ENCODE measurements at regions not wholly inside any gene's neighbourhood (a gene's known extent, or its start where the extent isn't known, plus 50 kb on each side); places are given as distances from the start of the nearest gene placed in this dataset.

DNA sequence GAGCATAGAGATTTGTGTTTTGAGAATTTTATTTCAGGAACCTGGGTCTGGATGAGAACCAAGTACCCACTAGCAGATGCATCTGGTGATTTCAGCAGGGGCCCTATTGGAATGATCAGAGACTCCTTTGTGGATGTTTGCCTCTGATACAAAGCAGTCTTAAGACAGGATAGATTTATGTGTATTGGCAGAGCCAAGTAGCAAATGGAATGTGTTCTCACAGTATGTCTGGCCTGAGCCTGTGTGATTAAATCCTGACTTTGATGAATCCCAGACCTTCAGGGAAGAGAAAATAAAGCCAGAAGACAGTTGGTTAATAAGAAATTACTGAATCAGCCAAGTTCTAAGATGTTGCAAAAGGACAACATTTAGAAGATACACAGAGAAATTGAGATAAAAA is 755.5 kb upstream of the SEMA6D start:
- TF ChIP-seq, protein P1, sequence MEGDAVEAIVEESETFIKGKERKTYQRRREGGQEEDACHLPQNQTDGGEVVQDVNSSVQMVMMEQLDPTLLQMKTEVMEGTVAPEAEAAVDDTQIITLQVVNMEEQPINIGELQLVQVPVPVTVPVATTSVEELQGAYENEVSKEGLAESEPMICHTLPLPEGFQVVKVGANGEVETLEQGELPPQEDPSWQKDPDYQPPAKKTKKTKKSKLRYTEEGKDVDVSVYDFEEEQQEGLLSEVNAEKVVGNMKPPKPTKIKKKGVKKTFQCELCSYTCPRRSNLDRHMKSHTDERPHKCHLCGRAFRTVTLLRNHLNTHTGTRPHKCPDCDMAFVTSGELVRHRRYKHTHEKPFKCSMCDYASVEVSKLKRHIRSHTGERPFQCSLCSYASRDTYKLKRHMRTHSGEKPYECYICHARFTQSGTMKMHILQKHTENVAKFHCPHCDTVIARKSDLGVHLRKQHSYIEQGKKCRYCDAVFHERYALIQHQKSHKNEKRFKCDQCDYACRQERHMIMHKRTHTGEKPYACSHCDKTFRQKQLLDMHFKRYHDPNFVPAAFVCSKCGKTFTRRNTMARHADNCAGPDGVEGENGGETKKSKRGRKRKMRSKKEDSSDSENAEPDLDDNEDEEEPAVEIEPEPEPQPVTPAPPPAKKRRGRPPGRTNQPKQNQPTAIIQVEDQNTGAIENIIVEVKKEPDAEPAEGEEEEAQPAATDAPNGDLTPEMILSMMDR (IDR thresholded peaks at IDR 0.05) = no peak
- TF ChIP-seq POLR2A (IDR thresholded peaks at IDR 0.05) = no peak

Measured in body of pancreas (tissue), 4 donors.